HG02610 (cell line): ENCODE measurements at regions not wholly inside any gene's neighbourhood (a gene's known extent, or its start where the extent isn't known, plus 50 kb on each side); places are given as distances from the start of the nearest gene placed in this dataset.
A peak's percentile ranks its signal among the peaks of the same experiment; 100 is the strongest.
"Not testable (repeated sequence)": the region's sequence is repeated elsewhere in the genome, so short reads cannot be mapped to it uniquely, and the experiment has no call there.

Source experiments
- ATAC-seq: cut with Tn5 transposase; IDR thresholded peaks from one replicate; pipeline ENCODE4 v1.9.1; 2021; ENCODE audit warnings: mild to moderate bottlenecking, moderate library complexity; ENCODE audit not compliant: unreplicated experiment

DNA sequence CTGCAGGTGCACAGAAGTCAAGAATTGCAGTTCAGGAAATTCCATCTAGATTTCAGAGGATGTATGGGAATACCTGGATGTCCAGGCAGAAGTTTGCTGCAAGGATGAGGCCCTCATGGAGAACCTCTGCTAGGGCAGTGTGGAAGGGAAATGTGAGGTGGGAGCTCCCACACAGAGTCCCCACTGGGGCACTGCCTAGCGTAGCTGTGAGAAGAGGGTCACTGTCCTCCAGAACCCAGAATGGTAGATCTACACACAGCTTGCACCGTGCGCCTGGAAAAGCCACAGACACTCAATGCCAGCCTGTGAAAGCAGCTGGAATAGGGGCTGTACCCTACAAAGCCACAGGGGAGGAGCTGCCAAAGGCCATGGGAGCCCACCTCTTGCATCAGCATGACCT is 681.4 kb downstream of the EPHA7 start:
- ATAC-seq = no peak

- no peak for ATAC-seq
Measured at GRCh38 chr6:92723390-92723931, 695.9 kb downstream of the EPHA7 start.

DNA sequence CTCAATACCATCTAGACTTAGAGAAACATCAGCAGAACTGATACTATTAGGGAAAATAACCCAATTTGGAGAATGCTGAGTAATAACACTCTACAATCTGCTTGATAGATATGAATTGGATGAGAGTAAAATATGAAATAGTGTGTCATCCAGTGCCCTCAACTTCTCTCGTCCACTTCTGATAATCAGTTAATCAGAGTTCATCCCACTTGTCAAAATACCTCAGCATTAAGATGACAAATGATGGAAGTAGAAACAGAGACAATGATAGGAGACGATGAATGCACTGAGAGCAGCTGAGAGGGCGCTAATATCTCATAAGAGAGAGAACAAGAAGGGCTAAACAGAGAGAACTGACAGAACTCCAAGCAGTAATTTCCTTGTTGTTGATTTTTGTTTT is 699.6 kb downstream of the EPHA7 start:
- ATAC-seq = no peak

- no peak for ATAC-seq
Measured at GRCh38 chr6:92716638-92717037, 702.7 kb downstream of the EPHA7 start.

DNA sequence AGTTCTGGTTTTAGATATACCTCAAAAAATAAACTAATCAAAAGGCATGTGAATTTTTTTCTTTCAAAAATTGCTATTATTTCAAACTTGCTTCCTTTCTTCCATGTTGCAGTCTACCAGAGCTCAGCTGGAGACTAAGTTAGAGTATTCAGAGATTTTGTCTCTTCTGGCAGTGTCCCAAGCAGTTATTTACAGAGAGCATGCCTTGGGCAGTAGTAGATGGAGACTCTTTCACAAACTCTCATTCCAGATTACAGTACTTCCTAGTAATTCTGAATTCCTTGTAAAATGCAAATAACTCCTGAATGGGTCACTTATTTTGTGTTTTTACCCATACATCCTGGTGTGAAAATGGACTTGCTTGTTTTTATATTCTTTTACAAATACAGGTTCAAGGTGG is 703.4 kb downstream of the EPHA7 start:
- ATAC-seq = no peak

- ATAC-seq = no peak
Measured at GRCh38 chr6:92714346-92714745, 705.0 kb downstream of the EPHA7 start.

GRCh38 chr6:92710048-92710447 is 709.3 kb downstream of the EPHA7 start:
- ATAC-seq = peak; percentile 98

- no peak for ATAC-seq
Measured at GRCh38 chr6:92708945-92709344, 710.4 kb downstream of the EPHA7 start.

DNA sequence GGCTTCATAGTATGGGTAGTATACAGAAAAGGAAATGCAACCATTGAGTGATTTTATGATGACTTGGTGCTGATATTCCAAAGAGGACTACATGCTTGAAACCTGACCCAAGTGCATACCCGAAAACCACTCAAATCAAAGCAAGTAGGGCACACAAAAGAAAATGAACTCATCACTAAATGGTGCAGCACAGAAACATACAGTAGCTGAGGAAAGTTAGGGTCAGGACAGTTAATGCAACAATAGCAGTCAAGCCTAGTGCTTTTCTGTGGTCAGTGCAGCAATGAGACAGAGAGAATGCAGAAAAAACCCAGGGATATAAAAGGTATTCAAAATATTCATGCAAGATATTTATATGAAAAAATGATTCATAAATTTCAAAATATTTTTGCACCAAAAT is 711.1 kb downstream of the EPHA7 start:
- ATAC-seq = no peak

DNA sequence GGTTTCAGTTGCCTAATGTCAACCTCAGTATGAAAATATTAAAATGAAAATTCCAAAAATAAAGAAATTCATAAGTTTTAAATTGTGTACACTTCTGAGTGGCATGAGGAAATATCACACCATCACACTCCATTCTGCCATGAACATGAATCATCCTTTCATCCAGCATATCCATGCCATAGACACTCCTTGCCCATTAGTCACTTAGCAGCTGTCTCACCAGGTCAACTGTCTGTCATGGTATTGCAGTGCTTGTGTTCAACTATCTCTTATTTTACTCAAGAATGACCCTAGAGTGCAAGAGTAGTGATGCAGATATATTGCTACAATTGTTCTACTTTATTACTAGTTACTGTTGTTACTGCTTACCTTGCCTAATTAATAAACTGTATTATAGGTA is 712.4 kb downstream of the EPHA7 start:
- no peak for ATAC-seq

GRCh38 chr6:92701425-92702096 is 717.8 kb downstream of the EPHA7 start:
- ATAC-seq = no peak

DNA sequence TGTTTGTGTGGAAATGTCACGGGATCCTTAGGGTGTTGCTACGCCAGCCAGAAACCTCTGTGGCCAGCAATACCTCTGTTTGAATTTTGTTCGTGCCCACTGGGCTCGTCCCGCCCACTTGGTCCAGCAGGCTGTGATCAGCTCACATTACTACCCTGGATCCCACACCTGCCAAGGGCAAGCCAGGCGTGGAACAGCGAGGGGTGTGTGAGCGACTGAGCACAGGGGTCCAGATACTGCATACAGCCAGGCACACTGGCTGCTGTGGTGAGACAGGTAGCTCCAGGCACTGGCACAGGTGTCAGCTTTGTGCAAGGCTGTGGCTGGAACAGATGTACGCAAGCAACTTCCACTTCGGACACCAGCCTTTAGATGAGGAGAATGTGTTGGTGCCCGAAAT is 718.9 kb downstream of the EPHA7 start:
- no peak for ATAC-seq

DNA sequence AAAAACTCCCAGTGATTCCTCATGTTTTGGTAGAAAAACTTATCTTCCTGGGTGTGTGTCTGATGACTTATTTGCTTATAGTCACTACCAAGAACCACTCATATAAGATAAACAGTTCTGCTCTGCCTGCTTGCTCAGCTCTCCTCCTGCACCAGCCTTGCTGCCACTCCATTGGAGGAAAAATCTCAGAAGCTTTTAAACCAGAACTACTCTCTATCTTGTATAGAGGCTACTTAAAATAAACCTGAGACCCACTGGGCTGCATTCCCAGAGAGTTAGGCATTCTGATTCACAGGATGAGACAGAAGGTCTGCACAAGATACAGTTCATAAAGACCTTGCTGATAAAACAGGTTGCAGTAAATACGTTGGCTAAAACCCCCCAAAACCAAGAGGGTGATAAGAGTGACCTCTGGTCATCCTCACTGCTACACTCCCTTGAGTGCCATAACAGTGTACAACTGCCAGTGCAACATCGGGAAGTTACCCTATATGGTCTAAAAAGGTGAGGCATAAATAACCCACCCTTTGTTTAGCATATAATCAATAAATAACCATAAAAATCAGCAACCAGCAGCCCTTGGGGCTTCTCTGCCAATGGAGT is 728.3 kb downstream of the EPHA7 start:
- no peak for ATAC-seq

DNA sequence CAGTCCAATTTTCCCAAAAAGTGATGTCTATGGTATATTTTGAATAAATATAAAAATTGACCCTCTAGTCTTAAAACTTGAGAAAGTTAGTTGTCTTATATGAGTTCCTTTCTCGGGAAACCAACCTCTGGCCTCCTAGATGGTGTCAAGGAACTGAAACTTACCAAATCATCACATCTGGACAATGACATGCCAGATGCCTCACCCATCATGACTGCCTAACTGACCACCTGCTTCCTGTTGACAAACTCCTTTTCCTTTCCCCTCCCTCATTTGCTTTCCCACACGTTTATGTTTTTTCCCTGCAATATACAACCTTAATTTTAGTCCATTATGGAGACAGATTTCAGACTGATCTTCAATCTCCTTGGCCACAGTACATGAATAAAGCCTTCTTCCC is 731.0 kb downstream of the EPHA7 start:
- ATAC-seq = no peak

DNA sequence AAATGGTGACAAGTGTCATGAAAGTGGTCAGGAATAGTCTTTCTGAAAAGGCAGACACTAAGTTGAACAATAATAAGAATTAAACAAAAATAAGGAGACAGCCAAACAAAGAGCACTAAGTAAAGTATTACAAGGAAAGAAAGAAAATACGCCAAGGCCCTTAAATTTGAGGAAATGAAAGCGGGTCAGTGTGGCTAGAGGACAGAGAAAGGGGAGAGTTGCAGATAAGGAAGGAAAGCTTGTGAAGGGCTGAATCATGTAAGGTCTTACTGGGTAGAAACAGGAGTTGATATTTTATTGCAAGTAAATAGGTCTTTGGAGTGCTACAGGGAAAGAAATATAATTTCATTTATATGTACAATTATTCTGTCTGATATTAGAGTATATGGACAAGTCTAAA is 732.1 kb downstream of the EPHA7 start:
- ATAC-seq = no peak

DNA sequence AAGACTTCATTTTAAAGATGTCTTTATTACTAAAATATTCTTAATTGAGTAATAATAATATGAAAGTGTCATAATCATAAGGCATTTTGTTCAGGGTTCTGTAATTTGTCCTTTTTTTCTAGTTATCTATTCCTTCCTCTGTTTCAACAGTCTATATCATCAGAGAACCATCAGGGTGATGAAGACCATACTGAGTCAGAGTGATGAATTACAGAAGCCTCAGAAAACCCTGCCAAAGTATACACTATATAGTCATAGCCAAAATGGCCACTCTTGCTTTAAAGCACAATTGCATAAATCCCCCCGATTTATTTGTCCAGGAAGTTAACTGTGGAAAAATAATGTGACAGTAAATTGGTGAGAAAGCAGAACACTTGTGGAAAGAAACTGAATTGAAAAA is 735.0 kb downstream of the EPHA7 start:
- ATAC-seq = no peak

DNA sequence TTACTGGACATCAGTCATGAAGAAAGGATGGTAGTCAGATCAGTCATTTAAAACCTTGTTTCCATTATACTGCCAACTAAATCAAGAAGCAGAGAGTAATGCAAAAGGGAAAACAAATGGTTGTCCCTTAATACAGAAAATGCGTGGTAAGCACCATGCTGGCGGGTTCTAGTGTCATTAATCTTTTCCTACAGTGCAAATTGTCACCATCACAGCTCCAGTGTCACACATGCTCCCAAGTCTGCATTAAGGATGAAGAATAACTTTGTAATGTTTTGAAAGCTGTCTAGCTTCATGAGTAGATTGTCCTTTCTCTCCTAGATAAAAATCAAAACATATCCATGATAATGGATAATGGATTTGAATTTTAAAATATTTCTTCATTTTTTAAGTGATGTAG is 735.6 kb downstream of the EPHA7 start:
- no peak for ATAC-seq

DNA sequence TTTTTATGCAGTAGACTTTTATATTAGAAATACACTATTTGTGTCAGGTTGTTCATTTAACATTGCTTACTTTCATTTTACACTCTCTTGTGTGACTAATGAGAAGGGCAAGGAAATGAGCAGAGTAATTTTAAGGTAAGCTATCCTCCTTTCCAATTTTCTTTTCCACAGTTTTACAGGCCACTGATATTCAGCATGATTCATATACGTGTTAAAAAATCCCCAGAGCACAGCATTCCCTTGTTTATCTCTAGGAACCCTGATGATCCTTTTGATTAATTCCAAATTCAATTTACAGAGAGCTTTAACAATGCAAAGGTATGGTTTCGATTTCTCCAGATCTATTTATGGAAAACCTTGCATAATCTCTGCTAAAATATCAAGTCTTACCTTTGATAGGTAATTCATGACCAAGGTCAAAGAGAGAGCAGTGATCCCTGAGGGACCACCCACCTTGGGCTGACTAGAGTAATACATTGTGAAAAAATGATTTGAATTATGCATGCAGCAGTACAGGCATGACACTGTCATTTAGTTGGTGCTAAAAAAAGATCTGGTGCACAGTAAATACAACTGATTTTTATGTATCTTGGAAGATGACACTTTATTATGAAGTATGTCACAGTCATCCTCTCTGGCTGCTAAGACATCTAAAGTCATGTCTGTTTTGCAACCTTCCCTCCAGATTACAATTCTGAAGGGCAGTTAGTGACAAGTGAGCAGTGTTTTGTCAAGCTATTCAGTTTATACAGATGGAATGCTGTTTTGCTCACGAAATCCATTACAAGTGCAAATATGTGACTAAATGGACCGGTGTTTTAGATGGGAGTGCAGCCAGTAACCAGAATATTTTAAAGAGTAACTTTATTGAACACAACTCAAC is 736.6 kb downstream of the EPHA7 start:
- no peak for ATAC-seq

DNA sequence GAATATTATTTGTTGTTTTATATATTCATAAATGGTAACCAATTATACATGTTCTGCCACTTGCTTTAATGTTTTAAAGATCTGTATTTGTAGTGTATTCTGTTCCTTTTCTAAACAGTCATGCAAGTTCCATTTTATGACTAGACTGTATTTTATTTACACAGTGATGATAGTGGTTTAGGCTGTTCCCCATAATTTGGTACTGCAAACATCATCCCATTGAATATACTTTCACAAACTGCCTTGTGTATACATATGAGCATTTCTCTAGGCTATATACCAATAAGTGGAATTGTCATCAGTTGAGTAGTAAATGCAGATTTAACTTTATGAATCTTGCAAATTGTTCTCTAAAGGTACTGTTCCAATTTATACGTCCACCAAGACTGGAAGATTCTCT is 738.0 kb downstream of the EPHA7 start:
- no peak for ATAC-seq

DNA sequence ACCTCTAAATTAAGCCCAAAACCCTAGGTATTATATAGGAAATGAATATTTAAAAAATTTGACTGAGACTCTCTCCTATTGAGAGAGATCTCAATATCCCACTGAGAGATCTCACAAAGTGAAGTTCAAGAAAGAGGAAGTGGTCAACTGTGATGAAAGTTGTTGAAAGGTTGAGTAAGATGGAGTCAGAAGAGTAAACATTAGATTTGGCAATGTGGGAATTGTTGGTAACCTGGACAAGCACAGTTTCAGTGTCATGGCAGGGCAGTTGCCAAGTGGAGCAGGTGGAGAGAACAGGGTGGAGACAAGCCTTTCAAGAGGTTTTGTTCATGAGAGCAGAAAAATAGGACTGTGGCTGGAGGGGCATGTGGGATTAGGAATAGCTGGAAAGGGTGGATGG is 747.9 kb downstream of the EPHA7 start:
- ATAC-seq = not testable (repeated sequence)

- ATAC-seq = no peak
Measured at GRCh38 chr6:92667843-92668242, 751.5 kb downstream of the EPHA7 start.
